Pancreas (tissue), 10 donors: ENCODE measurements at regions not wholly inside any gene's neighbourhood (a gene's known extent, or its start where the extent isn't known, plus 50 kb on each side); places are given as distances from the start of the nearest gene placed in this dataset.
"Not testable (repeated sequence)": the region's sequence is repeated elsewhere in the genome, so short reads cannot be mapped to it uniquely, and the experiment has no call there.

Experiments
- ATAC-seq, 4 donors: fragments of 200-7000 bp; cut with Tn5 transposase; one replicate each; pipeline versions ENCODE4 v1.8.0 to v1.9.1; 2020; ENCODE audit warnings: mild to moderate bottlenecking in 4 of 4, moderate library complexity in 4 of 4
- DNase-seq, 6 donors: peaks; one replicate each; pipeline ENCODE4 v3.0.0-alpha.2; 2020
- FAIRE-seq: peaks from 2 replicates; lab custom pipeline; 2012; peaks lifted over from hg19 to GRCh38; lab: Jason Lieb, UNC
- H3K27ac ChIP-seq, 4 donors: fragments of 200-600 bp; sonication (generic); 1 replicate in 3 of 4; 2 replicates in 1 of 4; pipeline versions ENCODE4 v1.5.0 to v1.8.0; 2020
- H3K27me3 ChIP-seq, 4 donors: fragments of 200-600 bp; one replicate each; pipeline ENCODE4 v1.8.0; 2021
- H3K36me3 ChIP-seq, 3 donors: fragments of 200-600 bp; sonication (generic) in 1 of 3; one replicate each; pipeline versions ENCODE4 v1.5.0 to v1.8.0; 2020 to 2021
- H3K4me1 ChIP-seq, 3 donors: fragments of 200-600 bp; one replicate each; pipeline ENCODE4 v1.8.0; 2021
- H3K4me3 ChIP-seq, 4 donors: fragments of 200-600 bp; sonication (generic) in 2 of 4; one replicate each; pipeline versions ENCODE4 v1.5.0 to v1.8.0; 2020 to 2021
- H3K9me3 ChIP-seq, 4 donors: fragments of 200-600 bp; one replicate each; pipeline ENCODE4 v1.8.0; 2021
- WGBS, 2 donors: extraction: QIAGEN DNeasy Blood & Tissue Kit; methylation state at CpG; one replicate each; pipeline ENCODE4 v1.1.7; 2013; 5-methylcytosine and 5-hydroxymethylcytosine counted together
- intact Hi-C, 3 donors: fragments of 100-400 bp; cut with DNase I; formaldehyde crosslinking; loops; one replicate each; pipeline versions ENCODE4 v1.11.1 to v1.14.2; 2022
- TF ChIP-seq, protein P1 (sequence below), 4 donors: fragments of 200-600 bp; sonication (generic) in 3 of 4; IDR thresholded peaks; one replicate each; pipeline versions ENCODE4 v1.5.0 to v1.8.0; 2021; ENCODE audit warnings: antibody characterized with exemption in 4 of 4
- donor health status: healthy with polysubstance abuse.
- donor health status: DM: no; HTN: no; CAD: no; lungs with moderate emphysema.
- donor health status: DM: no; HTN: no; CAD: no.
- donor health status: control.
- donor health status: control.
- donor health status: Bipolar disorder and iron deficiency.
- donor health status: DM: yes; HTN: yes; CAD: no.
- donor health status: DM: no; HTN: no; CAD: no.
- donor health status: DM: no; HTN: no; CAD: no.
- donor health status: DM: yes; HTN: yes; CAD: no.

DNA sequence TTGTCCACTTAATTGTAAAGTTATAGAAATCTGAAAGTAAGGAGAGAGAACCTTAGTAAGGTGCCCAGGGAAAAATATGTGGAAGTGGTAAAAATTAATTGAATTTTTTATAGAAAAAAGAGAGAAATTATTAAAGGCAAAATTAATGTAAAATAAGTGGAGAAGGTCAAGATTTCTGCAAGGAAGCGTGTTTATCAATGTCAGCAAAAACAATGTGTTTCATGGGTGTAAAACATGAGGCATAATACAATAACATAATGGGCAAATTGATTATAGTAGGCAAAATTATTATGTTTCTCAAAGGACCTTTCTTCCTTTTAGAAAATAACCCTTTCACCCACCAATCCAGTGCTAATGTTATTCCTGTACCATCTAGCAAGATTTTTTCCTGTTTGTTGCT, 1520.1 kb downstream of the REEP3 start:
- DNase-seq (no peak), FAIRE-seq (no peak), ATAC-seq (no peak)
- H3K27me3 ChIP-seq = no peaks in the 10 kb centered on the region
- 88 to 90% methylated on average over 1 of the region's 1 CpG for WGBS, 2 donors
- H3K4me3 ChIP-seq = no peak overlapping the region
- H3K9me3 ChIP-seq = no peaks in the 10 kb centered on the region
- intact Hi-C loops = no loop called here
- TF ChIP-seq, protein P1, sequence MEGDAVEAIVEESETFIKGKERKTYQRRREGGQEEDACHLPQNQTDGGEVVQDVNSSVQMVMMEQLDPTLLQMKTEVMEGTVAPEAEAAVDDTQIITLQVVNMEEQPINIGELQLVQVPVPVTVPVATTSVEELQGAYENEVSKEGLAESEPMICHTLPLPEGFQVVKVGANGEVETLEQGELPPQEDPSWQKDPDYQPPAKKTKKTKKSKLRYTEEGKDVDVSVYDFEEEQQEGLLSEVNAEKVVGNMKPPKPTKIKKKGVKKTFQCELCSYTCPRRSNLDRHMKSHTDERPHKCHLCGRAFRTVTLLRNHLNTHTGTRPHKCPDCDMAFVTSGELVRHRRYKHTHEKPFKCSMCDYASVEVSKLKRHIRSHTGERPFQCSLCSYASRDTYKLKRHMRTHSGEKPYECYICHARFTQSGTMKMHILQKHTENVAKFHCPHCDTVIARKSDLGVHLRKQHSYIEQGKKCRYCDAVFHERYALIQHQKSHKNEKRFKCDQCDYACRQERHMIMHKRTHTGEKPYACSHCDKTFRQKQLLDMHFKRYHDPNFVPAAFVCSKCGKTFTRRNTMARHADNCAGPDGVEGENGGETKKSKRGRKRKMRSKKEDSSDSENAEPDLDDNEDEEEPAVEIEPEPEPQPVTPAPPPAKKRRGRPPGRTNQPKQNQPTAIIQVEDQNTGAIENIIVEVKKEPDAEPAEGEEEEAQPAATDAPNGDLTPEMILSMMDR (IDR thresholded peaks at IDR 0.05) = no peak
- no peak overlapping the region for H3K27ac ChIP-seq
- no peaks in the 10 kb centered on the region for H3K4me1 ChIP-seq
- no peaks in the 10 kb centered on the region for H3K36me3 ChIP-seq

DNA sequence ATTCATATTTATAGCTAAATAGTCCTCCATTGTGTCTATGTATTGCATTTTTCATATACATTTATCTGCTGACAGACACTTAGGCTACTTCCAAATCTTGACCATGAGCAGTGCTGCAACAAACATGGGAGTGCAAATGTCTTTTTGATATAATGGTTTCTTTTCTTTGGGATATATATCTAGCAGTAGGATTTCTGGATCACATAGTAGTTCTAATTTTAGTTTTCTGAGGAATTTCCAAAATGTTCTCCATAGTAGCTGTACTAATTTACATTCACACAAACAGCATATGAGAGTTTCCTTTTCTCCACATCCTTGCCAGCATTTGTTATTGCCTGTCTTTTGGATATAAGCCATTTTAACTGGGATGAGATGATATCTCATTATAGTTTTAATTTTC, 1521.3 kb downstream of the REEP3 start:
- intact Hi-C loops = no loop called here
- Histone ChIP-seq H3K27me3 (no peaks in the 10 kb centered on the region), H3K36me3 (no peaks in the 10 kb centered on the region), H3K9me3 (no peaks in the 10 kb centered on the region), H3K4me1 (no peaks in the 10 kb centered on the region), H3K27ac (no peak overlapping the region), H3K4me3 (no peak overlapping the region)
- no peak for FAIRE-seq
- no peak for ATAC-seq
- TF ChIP-seq, protein P1 (IDR thresholded peaks at IDR 0.05) = no peak
- DNase-seq = no peak

DNA sequence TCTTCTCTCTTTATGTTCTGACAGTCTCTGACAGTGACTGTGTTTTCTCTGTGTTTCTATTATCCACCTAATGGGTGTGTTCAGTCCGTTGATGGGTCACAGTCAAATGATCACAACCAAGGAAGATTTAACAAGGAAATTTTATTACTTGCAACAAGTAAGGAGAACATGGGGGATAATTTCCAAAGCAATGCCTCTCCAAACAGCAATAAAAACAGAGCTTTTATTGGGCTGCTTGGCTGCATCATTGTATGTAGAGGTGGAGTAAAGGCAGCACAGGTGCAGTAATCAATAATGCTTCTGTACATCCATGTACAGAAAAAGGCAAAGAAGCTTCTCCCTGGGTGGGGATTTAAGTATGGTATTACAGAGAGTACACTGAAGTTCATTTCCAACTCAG, 1525.6 kb downstream of the REEP3 start:
- H3K27ac ChIP-seq = no peak overlapping the region
- TF ChIP-seq, protein P1 (IDR thresholded peaks at IDR 0.05) = no peak
- 19 to 51% methylated on average over 1 of the region's 1 CpG for WGBS, 2 donors
- no peaks in the 10 kb centered on the region for H3K9me3 ChIP-seq
- no peaks in the 10 kb centered on the region for H3K4me1 ChIP-seq
- DNase-seq (no peak), ATAC-seq (no peak), FAIRE-seq (no peak)
- H3K27me3 ChIP-seq = no peaks in the 10 kb centered on the region
- intact Hi-C loops = no loop called here
- H3K4me3 ChIP-seq = no peak overlapping the region
- no peaks in the 10 kb centered on the region for H3K36me3 ChIP-seq

DNA sequence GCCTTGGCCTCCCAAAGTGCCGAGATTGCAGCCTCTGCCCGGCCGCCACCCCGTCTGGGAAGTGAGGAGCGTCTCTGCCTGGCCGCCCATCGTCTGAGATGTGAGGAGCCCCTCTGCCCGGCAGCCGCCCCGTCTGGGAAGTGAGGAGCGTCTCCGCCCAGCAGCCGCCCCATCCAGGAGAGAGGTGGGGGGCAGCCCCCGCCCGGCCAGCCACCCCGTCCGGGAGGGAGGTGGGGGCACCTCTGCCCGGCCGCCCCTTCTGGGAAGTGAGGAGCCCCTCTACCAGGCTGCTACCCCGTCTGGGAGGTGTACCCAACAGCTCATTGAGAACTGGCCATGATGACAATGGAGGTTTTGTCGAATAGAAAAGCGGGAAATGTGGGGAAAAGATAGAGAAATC, 1530.9 kb downstream of the REEP3 start:
- H3K27ac ChIP-seq = not testable (repeated sequence)

DNA sequence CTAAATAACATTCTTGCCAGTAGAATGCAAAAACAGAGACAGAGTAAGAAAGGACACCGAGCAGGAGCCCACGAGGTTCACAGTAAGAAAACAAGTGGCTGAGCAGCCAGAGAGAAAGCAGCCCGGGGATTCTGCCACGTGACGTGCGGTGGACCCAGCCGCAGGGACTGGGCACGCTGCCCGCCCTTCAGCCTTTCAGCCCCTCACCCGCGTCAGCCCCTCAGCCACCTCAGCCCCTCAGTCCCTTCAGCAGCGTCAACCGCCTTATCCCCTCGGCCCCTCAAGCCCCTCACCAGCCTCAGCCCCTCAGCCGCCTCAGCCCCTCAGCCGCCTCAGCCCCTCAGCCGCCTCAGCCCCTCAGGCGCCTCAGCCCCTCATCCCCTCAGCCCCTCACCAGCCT, 1532.2 kb downstream of the REEP3 start:
- 83 to 87% methylated on average over 16 to 18 of the region's 18 CpGs for WGBS, 2 donors
- H3K9me3 ChIP-seq, H3K27ac ChIP-seq, H3K4me3 ChIP-seq, FAIRE-seq, H3K4me1 ChIP-seq, ATAC-seq, H3K36me3 ChIP-seq, intact Hi-C loops, H3K27me3 ChIP-seq: not testable (repeated sequence)
- peak in 1 of 6 donors; percentile 50 for DNase-seq

More for the DNA sequence above, 1530.9 kb downstream of the REEP3 start:
- ATAC-seq, H3K36me3 ChIP-seq, intact Hi-C loops, H3K27me3 ChIP-seq, H3K4me1 ChIP-seq, H3K9me3 ChIP-seq, H3K4me3 ChIP-seq, FAIRE-seq: not testable (repeated sequence)
- 86 to 89% methylated on average over 5 to 19 of the region's 22 CpGs for WGBS, 2 donors
- peak in 1 of 6 donors; percentile 39 for DNase-seq

DNA sequence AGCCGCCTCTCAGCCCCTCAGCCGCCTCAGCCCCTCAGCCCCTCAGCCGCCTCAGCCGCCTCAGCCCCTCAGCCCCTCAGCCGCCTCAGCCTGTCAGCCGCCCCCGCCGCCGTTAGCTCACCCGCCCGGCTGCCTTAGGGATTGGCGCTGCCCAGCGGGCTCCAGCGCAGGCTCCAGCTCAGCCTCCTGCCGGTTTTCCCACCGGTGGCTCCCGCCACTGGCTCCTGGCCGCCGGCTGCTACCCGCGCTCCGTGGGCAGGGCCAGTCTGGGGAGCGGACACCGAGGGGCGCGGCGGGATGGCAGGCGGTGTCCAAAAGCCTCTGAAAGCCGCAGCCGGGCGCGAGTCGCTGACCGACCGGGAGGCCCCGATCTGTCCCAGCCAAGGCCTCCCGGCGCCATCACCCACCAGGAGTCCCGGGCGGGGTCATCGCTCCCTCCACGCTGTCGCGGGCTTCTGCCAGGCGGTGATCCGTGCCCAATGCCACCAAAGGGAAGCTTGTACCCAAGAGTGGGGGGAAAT, 1532.7 kb downstream of the REEP3 start:
- intact Hi-C loops = not testable (repeated sequence)

DNA sequence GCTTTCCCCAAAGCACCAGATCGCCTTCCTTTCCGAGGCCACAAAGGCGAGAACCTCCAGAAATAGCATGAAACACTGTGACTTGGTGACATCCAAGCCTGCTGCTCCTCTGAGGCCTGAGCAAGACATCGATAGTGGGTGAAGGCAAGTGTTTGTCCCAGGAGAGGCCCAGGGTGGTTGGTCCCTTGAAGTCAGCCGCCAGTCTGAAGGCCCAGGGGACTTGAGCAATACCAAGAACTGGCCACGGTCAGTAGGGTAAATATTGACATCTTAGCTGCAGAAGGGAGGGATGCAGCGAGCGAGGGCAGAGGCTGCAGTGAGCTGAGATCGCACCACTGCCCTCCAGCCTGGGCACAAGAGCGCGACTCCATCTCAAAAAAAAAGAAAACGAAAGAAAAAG, 1533.5 kb downstream of the REEP3 start:
- intact Hi-C loops, H3K9me3 ChIP-seq, H3K4me1 ChIP-seq, H3K4me3 ChIP-seq, DNase-seq, H3K36me3 ChIP-seq, FAIRE-seq, H3K27ac ChIP-seq, H3K27me3 ChIP-seq: not testable (repeated sequence)
- WGBS, 2 donors = 77 to 86% methylated on average over 12 of the region's 12 CpGs
- ATAC-seq = peak in 1 of 4 donors; percentile 28

More for the DNA sequence above, 1532.7 kb downstream of the REEP3 start:
- H3K27ac ChIP-seq, H3K9me3 ChIP-seq, FAIRE-seq, H3K27me3 ChIP-seq, H3K36me3 ChIP-seq, H3K4me1 ChIP-seq, H3K4me3 ChIP-seq: not testable (repeated sequence)
- peak in 1 of 4 donors; percentile 64 for ATAC-seq
- DNase-seq = peak in 2 of 6 donors; percentile 13 to 59
- 51 to 52% methylated on average over 44 to 46 of the region's 46 CpGs for WGBS, 2 donors
